Esophagus muscularis mucosa (tissue), 4 donors: ENCODE measurements at regions not wholly inside any gene's neighbourhood (a gene's known extent, or its start where the extent isn't known, plus 50 kb on each side); places are given as distances from the start of the nearest gene placed in this dataset.

Experiments
- DNase-seq: peaks from one replicate; pipeline ENCODE4 v3.0.0-alpha.2; 2017; ENCODE audit errors: extremely low spot score
- H3K27ac ChIP-seq, 4 donors: fragments of 200-600 bp; sonication (generic); replicated peaks in 1 of 4; 1 replicate in 3 of 4; 2 replicates in 1 of 4; pipeline ENCODE4 v1.5.1; 2016 to 2019; ENCODE audit warnings: mild to moderate bottlenecking in 1 of 4
- H3K27me3 ChIP-seq, 4 donors: fragments of 200-600 bp; sonication (generic); one replicate each; pipeline versions ENCODE4 v1.5.1 to v1.6.0; 2016 to 2019
- H3K36me3 ChIP-seq, 4 donors: fragments of 200-600 bp; sonication (generic); one replicate each; pipeline ENCODE4 v1.5.1; 2016 to 2019
- H3K4me1 ChIP-seq, 4 donors: fragments of 200-600 bp; sonication (generic); one replicate each; pipeline ENCODE4 v1.5.1; 2016 to 2019
- H3K4me3 ChIP-seq, 4 donors: fragments of 200-600 bp; sonication (generic); 1 replicate in 2 of 4; 2 replicates in 2 of 4; pipeline ENCODE4 v1.5.1; 2016 to 2019; ENCODE audit warnings: mild to moderate bottlenecking in 4 of 4, moderate library complexity in 1 of 4
- H3K9me3 ChIP-seq, 4 donors: fragments of 200-600 bp; sonication (generic); 1 replicate in 3 of 4; 2 replicates in 1 of 4; pipeline ENCODE4 v1.5.1; 2016 to 2019
- EP300 ChIP-seq: sonication (generic); formaldehyde crosslinking; IDR thresholded peaks from one replicate; pipeline ENCODE4 v1.6.1; 2017; ENCODE audit warnings: antibody characterized with exemption
- POLR2A ChIP-seq: fragments of 450-650 bp; IDR thresholded peaks from one replicate; pipeline ENCODE4 v1.6.1; 2017; ENCODE audit warnings: antibody characterized with exemption, moderate library complexity, mild to moderate bottlenecking, low read depth
- POLR2AphosphoS5 ChIP-seq, 2 donors: sonication (generic); formaldehyde crosslinking; IDR thresholded peaks; one replicate each; pipeline ENCODE4 v1.6.1; 2017; ENCODE audit warnings: antibody characterized with exemption in 2 of 2
- WGBS: methylation state at CpG from one replicate; pipeline ENCODE4 v1.1.5; 2018; 5-methylcytosine and 5-hydroxymethylcytosine counted together
- intact Hi-C: fragments of 100-400 bp; cut with DNase I; formaldehyde crosslinking; loops from one replicate; pipeline ENCODE4 v1.15.1; 2023
- TF ChIP-seq, protein P1 (sequence below), 3 experiments: fragments of 200-600 bp in 2 of 3; fragments of 450-650 bp in 1 of 3; sonication (generic) in 2 of 3; IDR thresholded peaks; one replicate each; pipeline ENCODE4 v1.5.1; 2017 to 2019; ENCODE audit warnings: antibody characterized with exemption in 3 of 3, mild to moderate bottlenecking in 2 of 3, moderate library complexity in 1 of 3

DNA sequence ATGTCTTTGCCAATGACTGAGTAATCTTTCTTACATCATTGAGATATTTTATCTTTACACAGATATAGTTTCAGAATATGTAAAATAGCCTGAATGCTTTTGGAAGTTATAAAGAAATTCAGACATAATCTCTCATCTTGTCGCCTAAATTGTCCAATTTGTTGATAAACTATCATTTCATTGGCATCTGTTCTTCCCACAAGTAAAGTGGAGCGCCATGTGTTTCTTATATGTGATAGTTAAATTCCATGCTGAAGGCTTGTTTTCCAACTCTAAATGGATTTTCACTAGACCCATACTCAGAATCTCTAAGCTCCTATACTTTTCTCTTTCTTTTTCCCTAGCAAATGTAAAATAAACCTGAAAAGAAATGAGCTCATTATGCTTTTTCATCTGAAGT is 640.1 kb upstream of the MBL2 start:
- WGBS: 55% methylated on average over 2 of the region's 2 CpGs
- intact Hi-C loops: no loop called here
- no peaks in the 10 kb centered on the region for H3K4me1 ChIP-seq
- TF ChIP-seq POLR2A: no peak
- TF ChIP-seq EP300: no peak
- TF ChIP-seq, protein P1, sequence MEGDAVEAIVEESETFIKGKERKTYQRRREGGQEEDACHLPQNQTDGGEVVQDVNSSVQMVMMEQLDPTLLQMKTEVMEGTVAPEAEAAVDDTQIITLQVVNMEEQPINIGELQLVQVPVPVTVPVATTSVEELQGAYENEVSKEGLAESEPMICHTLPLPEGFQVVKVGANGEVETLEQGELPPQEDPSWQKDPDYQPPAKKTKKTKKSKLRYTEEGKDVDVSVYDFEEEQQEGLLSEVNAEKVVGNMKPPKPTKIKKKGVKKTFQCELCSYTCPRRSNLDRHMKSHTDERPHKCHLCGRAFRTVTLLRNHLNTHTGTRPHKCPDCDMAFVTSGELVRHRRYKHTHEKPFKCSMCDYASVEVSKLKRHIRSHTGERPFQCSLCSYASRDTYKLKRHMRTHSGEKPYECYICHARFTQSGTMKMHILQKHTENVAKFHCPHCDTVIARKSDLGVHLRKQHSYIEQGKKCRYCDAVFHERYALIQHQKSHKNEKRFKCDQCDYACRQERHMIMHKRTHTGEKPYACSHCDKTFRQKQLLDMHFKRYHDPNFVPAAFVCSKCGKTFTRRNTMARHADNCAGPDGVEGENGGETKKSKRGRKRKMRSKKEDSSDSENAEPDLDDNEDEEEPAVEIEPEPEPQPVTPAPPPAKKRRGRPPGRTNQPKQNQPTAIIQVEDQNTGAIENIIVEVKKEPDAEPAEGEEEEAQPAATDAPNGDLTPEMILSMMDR (IDR thresholded peaks at IDR 0.05): no peak
- TF ChIP-seq POLR2AphosphoS5 (IDR thresholded peaks at IDR 0.05): no peak
- no peak for DNase-seq
- H3K4me3 ChIP-seq: no peak overlapping the region
- H3K36me3 ChIP-seq: no peaks in the 10 kb centered on the region
- H3K27me3 ChIP-seq: no peaks in the 10 kb centered on the region
- no peaks in the 10 kb centered on the region for H3K9me3 ChIP-seq
- H3K27ac ChIP-seq: no peak overlapping the region

DNA sequence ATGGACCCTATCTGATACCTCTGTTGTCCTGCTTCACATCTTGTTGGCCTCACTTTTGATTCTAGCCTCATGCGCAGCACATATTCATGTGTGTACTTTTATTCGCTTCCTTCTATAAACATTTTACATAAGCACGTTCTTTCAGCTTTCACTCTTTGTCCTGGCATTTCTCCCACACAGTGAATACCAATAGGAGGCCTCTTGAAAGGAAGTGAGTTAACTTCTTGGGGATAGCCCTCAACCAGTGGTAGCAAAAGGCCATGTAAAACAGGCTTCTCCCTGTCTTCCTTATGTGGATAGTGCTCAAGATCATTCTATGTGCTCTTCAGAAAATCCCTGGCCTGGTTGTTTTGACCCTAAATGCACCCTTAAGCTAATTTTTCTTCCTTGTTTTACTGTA is 633.9 kb upstream of the MBL2 start:
- no peak for DNase-seq
- WGBS: 45% methylated on average over 3 of the region's 3 CpGs
- Histone ChIP-seq H3K27me3 (no peaks in the 10 kb centered on the region), H3K36me3 (no peaks in the 10 kb centered on the region), H3K27ac (no peak overlapping the region), H3K4me3 (no peak overlapping the region), H3K9me3 (no peaks in the 10 kb centered on the region), H3K4me1 (no peaks in the 10 kb centered on the region)
- TF ChIP-seq EP300: no peak
- intact Hi-C loops: no loop called here

DNA sequence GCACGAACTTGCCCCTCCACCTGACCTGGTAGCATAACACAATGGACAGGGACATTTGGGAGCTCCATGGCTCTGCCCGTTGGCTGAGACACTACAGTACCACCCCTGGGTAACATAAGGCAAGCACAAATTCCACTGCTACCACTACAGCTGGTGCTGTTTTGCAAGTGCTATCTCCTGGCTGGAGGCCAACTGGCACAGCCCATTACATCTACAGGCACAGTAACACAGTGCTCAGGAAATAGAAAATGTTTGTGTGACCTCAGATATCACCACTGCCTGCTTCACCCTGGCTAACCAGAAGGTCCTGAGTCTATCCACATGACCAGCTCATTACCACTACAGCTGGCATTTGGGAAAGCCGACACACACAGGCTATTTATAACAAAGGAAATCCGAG is 631.1 kb upstream of the MBL2 start:
- H3K4me3 ChIP-seq: no peak overlapping the region
- H3K27ac ChIP-seq: no peak overlapping the region
- no peaks in the 10 kb centered on the region for H3K36me3 ChIP-seq
- no peak for DNase-seq
- H3K9me3 ChIP-seq: no peaks in the 10 kb centered on the region
- 40% methylated on average over 4 of the region's 4 CpGs for WGBS
- intact Hi-C loops: no loop called here
- H3K27me3 ChIP-seq: no peaks in the 10 kb centered on the region
- no peaks in the 10 kb centered on the region for H3K4me1 ChIP-seq
- TF ChIP-seq POLR2AphosphoS5 (IDR thresholded peaks at IDR 0.05) (no peak), EP300 (no peak), POLR2A (no peak)
- TF ChIP-seq, protein P1 (IDR thresholded peaks at IDR 0.05): no peak

DNA sequence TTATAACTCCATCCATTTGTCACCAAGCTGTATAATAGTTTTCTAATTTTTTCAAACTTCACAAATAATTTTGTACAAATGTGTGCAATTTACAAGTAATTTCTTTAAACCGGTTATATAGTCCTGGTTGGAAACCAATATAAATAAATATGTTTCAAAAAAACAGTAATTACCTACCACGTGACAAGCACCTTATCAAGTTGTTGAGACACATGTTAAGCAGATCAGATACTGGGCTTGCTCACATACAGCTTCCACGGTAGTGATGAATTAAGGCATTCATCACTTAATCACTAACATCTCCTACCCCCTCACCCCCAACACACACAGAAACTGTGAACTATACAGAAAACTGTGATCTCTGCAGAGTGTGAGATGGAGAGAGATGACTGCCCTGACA is 630.0 kb upstream of the MBL2 start:
- no peaks in the 10 kb centered on the region for H3K4me1 ChIP-seq
- H3K27ac ChIP-seq: no peak overlapping the region
- intact Hi-C loops: no loop called here
- no peak overlapping the region for H3K4me3 ChIP-seq
- no peaks in the 10 kb centered on the region for H3K27me3 ChIP-seq
- H3K9me3 ChIP-seq: no peaks in the 10 kb centered on the region
- TF ChIP-seq, protein P1 (IDR thresholded peaks at IDR 0.05): no peak
- TF ChIP-seq POLR2A (no peak), POLR2AphosphoS5 (IDR thresholded peaks at IDR 0.05) (no peak), EP300 (no peak)
- WGBS: 76% methylated on average over 3 of the region's 3 CpGs
- no peaks in the 10 kb centered on the region for H3K36me3 ChIP-seq
- no peak for DNase-seq

DNA sequence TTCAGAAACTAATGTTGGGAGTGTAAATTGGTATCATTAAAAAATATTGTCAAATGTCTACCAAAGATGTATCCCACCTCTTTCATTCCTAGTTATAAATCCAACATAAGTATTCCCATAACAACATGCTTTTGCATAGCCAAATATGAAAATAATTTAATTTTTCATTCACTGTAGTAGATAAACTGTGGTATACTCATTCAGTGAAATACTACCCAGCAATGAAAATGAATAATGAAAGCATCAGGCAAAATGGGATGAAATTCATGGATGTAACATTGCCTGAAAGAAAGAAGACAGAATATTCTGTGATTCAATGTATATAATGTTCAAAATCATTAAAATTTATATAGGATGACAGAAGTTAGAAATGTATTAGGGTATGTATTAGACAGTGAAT is 629.0 kb upstream of the MBL2 start:
- Histone ChIP-seq H3K36me3 (no peaks in the 10 kb centered on the region), H3K27me3 (no peaks in the 10 kb centered on the region), H3K27ac (no peak overlapping the region), H3K4me3 (no peak overlapping the region), H3K4me1 (no peaks in the 10 kb centered on the region), H3K9me3 (no peaks in the 10 kb centered on the region)
- intact Hi-C loops: no loop called here
- no peak for DNase-seq
- TF ChIP-seq POLR2A (no peak), EP300 (no peak), POLR2AphosphoS5 (IDR thresholded peaks at IDR 0.05) (no peak)
- TF ChIP-seq, protein P1 (IDR thresholded peaks at IDR 0.05): no peak
